GM23338 (cell line): ENCODE measurements at regions not wholly inside any gene's neighbourhood (a gene's known extent, or its start where the extent isn't known, plus 50 kb on each side); places are given as distances from the start of the nearest gene placed in this dataset.

Experiments
- EZH2 ChIP-seq: fragments of 200-600 bp; sonication (generic); IDR thresholded peaks from one replicate; pipeline ENCODE4 v1.8.0; 2017; ENCODE audit warnings: antibody characterized with exemption, mild to moderate bottlenecking, low read depth; ENCODE audit not compliant: unreplicated experiment
- POLR2AphosphoS5 ChIP-seq: IDR thresholded peaks from 2 replicates; pipeline ENCODE4 v1.6.1; 2016; ENCODE audit warnings: antibody characterized with exemption, low read depth
- TF ChIP-seq, protein P1 (sequence below), 2 experiments: fragments of 200-600 bp in 1 of 2; sonication (generic) in 1 of 2; conservative IDR thresholded peaks; 2 replicates each; pipeline versions ENCODE4 v1.5.1 to v1.6.1; 2016 to 2017; ENCODE audit warnings: antibody characterized with exemption in 2 of 2, low read depth in 2 of 2, mild to moderate bottlenecking in 2 of 2, moderate library complexity in 1 of 2
- TF ChIP-seq, protein P2 (sequence below): IDR thresholded peaks from one replicate; pipeline ENCODE4 v1.6.1; 2018; ENCODE audit warnings: antibody characterized with exemption; ENCODE audit not compliant: unreplicated experiment

DNA sequence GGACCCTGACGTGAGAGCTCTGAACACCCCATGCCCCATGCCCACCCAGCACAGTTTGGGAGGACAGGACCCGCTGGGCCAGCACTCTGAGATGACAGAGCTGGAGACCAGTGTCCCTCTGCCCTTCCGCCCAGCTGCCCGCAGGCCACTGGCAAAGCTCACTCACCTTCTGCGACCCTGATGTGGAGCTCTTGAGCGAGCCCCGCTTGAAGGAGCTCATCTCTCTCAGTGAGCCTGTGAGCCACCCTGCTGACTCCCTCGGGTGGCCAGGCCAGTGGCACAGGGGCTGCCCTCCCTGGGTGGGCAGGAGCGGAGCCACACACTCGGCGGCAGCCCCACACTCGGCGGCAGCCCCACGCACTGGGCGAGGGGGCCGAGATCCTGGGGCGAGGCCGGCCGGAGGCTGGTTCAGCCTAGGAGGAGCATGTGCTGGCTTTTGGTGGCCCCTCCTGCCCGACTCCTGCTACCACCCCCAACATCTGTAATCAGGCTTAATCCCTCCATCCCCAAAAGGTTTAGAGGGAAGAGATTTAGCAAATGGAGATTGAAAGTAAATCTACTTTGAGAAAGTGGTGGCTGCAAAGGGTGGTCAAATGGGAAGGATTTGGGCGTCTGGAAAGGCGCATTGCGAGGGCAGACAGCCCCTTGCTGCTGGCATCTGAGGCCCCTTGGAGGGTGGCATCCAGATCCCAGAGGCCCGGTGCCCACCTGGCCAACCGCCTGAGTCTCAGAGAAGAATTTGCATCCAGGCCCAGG lies 59.4 kb upstream of the TRPM1 start:
- TF ChIP-seq, protein P1, sequence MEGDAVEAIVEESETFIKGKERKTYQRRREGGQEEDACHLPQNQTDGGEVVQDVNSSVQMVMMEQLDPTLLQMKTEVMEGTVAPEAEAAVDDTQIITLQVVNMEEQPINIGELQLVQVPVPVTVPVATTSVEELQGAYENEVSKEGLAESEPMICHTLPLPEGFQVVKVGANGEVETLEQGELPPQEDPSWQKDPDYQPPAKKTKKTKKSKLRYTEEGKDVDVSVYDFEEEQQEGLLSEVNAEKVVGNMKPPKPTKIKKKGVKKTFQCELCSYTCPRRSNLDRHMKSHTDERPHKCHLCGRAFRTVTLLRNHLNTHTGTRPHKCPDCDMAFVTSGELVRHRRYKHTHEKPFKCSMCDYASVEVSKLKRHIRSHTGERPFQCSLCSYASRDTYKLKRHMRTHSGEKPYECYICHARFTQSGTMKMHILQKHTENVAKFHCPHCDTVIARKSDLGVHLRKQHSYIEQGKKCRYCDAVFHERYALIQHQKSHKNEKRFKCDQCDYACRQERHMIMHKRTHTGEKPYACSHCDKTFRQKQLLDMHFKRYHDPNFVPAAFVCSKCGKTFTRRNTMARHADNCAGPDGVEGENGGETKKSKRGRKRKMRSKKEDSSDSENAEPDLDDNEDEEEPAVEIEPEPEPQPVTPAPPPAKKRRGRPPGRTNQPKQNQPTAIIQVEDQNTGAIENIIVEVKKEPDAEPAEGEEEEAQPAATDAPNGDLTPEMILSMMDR (conservative IDR thresholded peaks at IDR 0.05; ENCODE audit: low read depth in 2 of 2): no peak
- TF ChIP-seq POLR2AphosphoS5 (no peak), EZH2 (no peak)
- TF ChIP-seq, protein P2, sequence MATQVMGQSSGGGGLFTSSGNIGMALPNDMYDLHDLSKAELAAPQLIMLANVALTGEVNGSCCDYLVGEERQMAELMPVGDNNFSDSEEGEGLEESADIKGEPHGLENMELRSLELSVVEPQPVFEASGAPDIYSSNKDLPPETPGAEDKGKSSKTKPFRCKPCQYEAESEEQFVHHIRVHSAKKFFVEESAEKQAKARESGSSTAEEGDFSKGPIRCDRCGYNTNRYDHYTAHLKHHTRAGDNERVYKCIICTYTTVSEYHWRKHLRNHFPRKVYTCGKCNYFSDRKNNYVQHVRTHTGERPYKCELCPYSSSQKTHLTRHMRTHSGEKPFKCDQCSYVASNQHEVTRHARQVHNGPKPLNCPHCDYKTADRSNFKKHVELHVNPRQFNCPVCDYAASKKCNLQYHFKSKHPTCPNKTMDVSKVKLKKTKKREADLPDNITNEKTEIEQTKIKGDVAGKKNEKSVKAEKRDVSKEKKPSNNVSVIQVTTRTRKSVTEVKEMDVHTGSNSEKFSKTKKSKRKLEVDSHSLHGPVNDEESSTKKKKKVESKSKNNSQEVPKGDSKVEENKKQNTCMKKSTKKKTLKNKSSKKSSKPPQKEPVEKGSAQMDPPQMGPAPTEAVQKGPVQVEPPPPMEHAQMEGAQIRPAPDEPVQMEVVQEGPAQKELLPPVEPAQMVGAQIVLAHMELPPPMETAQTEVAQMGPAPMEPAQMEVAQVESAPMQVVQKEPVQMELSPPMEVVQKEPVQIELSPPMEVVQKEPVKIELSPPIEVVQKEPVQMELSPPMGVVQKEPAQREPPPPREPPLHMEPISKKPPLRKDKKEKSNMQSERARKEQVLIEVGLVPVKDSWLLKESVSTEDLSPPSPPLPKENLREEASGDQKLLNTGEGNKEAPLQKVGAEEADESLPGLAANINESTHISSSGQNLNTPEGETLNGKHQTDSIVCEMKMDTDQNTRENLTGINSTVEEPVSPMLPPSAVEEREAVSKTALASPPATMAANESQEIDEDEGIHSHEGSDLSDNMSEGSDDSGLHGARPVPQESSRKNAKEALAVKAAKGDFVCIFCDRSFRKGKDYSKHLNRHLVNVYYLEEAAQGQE: no peak
